Activated naive CD4-positive, alpha-beta T cell treated with anti-CD3 and anti-CD28 coated beads for 36 hours (primary cell): ENCODE measurements at regions not wholly inside any gene's neighbourhood (a gene's known extent, or its start where the extent isn't known, plus 50 kb on each side); places are given as distances from the start of the nearest gene placed in this dataset.

ENCODE experiments used
- CTCF ChIA-PET: fragments of 350-600 bp; sonication (Branson Sonifier 250); formaldehyde crosslinking; loops from one replicate; lab custom pipeline; 2021; ENCODE audit warnings: antibody characterized with exemption; lab: Charles Lee
- DNase-seq: peaks from one replicate; pipeline ENCODE4 v3.0.0-alpha.2; 2020
- H3K27ac Mint-ChIP-seq: one replicate; pipeline ENCODE4 v1.8.0; 2021; ENCODE audit warnings: mild to moderate bottlenecking, mixed read lengths
- H3K27me3 Mint-ChIP-seq: one replicate; pipeline ENCODE4 v1.8.0; 2021; ENCODE audit warnings: low read depth, mixed read lengths
- H3K36me3 Mint-ChIP-seq: one replicate; pipeline ENCODE4 v1.8.0; 2021; ENCODE audit warnings: low read depth, mixed read lengths
- H3K4me1 Mint-ChIP-seq: one replicate; pipeline ENCODE4 v1.8.0; 2021; ENCODE audit warnings: low read depth, mixed read lengths
- H3K4me3 Mint-ChIP-seq: one replicate; pipeline ENCODE4 v1.8.0; 2021; ENCODE audit warnings: mild to moderate bottlenecking, moderate library complexity, mixed read lengths
- H3K9me3 Mint-ChIP-seq: one replicate; pipeline ENCODE4 v1.8.0; 2021; ENCODE audit warnings: mixed read lengths
- intact Hi-C: fragments of 100-400 bp; cut with micrococcal nuclease; formaldehyde crosslinking; loops from one replicate; pipeline ENCODE4 v1.15.1; 2023

GRCh38 chr5:116631147-116631546 is 56.5 kb upstream of the SEMA6A start:
- Mint-ChIP-seq H3K27me3 (peaks cover 8% of the 10 kb centered on the region), H3K27ac (no peak overlapping the region), H3K4me3 (no peak overlapping the region), H3K9me3 (no peaks in the 10 kb centered on the region), H3K4me1 (no peaks in the 10 kb centered on the region), H3K36me3 (no peaks in the 10 kb centered on the region)
- intact Hi-C loops, result no loop called here
- CTCF ChIA-PET, result no interaction called here
- DNase-seq, result no peak

GRCh38 chr5:116629168-116629567 is 54.5 kb upstream of the SEMA6A start:
- Mint-ChIP-seq H3K4me3 (no peak overlapping the region), H3K27me3 (peaks cover 8% of the 10 kb centered on the region), H3K27ac (no peak overlapping the region), H3K36me3 (no peaks in the 10 kb centered on the region), H3K4me1 (no peaks in the 10 kb centered on the region), H3K9me3 (no peaks in the 10 kb centered on the region)
- no peak for DNase-seq
- intact Hi-C loops, result no loop called here
- CTCF ChIA-PET, result no interaction called here

GRCh38 chr5:116626945-116627679 is 52.5 kb upstream of the SEMA6A start:
- no peak for DNase-seq
- no peak overlapping the region for H3K27ac Mint-ChIP-seq
- no peaks in the 10 kb centered on the region for H3K9me3 Mint-ChIP-seq
- H3K36me3 Mint-ChIP-seq, result no peaks in the 10 kb centered on the region
- no peak overlapping the region for H3K4me3 Mint-ChIP-seq
- H3K27me3 Mint-ChIP-seq, result peaks cover 7% of the 10 kb centered on the region
- CTCF ChIA-PET, result no interaction called here
- H3K4me1 Mint-ChIP-seq, result no peaks in the 10 kb centered on the region
- intact Hi-C loops, result no loop called here

DNA sequence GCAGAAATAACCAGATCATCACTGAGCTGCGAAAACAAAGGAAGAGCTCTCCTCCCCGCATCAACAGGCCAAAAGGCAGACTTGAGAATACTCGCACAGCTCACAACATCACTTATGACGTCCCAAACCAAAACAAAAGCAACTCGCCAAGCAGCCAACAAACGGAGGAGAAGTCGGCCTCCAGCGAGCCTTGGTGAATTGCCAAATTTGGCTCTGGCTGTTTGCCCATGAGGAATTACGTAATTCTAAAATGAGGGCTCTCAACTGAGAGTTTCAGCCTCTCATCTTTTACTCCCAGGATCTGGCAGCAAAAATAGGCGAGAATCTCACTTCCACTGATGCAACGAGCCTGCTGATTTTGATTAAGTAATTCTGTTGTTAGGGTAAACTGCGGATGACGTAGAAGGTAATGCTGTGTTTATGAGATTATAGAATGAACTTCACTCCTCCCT is 51.7 kb upstream of the SEMA6A start:
- no peak for DNase-seq
- H3K27ac Mint-ChIP-seq, result no peak overlapping the region
- H3K27me3 Mint-ChIP-seq, result peaks cover 4% of the 10 kb centered on the region
- H3K36me3 Mint-ChIP-seq, result no peaks in the 10 kb centered on the region
- intact Hi-C loops, result no loop called here
- H3K4me1 Mint-ChIP-seq, result no peaks in the 10 kb centered on the region
- CTCF ChIA-PET, result no interaction called here
- no peaks in the 10 kb centered on the region for H3K9me3 Mint-ChIP-seq
- no peak overlapping the region for H3K4me3 Mint-ChIP-seq
